ENCODE measurements at regions not wholly inside any gene's neighbourhood (a gene's known extent, or its start where the extent isn't known, plus 50 kb on each side); places are given as distances from the start of the nearest gene placed in this dataset.
A peak's percentile ranks its signal among the peaks of the same experiment; 100 is the strongest.

DNA sequence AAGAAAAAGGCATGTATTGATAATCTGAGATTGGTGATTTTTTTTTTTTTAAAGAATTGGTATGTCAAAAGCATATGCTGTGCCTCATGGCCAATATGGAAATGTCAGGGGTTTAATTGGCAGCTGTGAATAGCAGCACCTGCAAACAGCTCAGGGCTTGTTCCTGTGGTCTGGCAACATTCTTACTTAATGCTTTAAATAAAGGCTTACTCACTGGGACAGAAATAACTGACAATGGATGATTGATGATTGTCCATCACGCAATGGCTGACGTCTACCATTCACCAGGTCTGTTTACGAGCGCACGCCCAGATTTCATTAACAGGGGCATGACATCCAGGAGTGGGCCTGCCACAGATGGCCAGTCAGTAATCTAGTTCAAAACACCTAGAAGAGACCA lies 66.7 kb downstream of the ETAA1 start (continued):
- TF ChIP-seq ETV6 (conservative IDR thresholded peaks at IDR 0.05 in 1 of 2, IDR thresholded peaks at IDR 0.05 in 1 of 2; ENCODE audit: borderline replicate concordance in 1 of 2, low read depth in 1 of 2): no peak
- peak; percentile 65; the same call in 1 of the 2 replicates for TF ChIP-seq TCF12 (IDR thresholded peaks at IDR 0.05; ENCODE audit: low read depth, low read length)
- TF ChIP-seq, protein P1, sequence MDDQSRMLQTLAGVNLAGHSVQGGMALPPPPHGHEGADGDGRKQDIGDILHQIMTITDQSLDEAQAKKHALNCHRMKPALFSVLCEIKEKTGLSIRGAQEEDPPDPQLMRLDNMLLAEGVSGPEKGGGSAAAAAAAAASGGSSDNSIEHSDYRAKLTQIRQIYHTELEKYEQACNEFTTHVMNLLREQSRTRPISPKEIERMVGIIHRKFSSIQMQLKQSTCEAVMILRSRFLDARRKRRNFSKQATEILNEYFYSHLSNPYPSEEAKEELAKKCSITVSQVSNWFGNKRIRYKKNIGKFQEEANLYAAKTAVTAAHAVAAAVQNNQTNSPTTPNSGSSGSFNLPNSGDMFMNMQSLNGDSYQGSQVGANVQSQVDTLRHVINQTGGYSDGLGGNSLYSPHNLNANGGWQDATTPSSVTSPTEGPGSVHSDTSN (IDR thresholded peaks at IDR 0.05; ENCODE audit: insufficient replicate concordance, low read depth, low read length): peak; percentile 61
- peak; percentile 91 for TF ChIP-seq ATF7 (IDR thresholded peaks at IDR 0.05; ENCODE audit: low read depth)
- TF ChIP-seq NFYB (IDR thresholded peaks at IDR 0.05; ENCODE audit: insufficient read depth, low read depth, low read length): 0 out of 2 replicates have a peak, but pooled peaks have one; percentile 17
- TF ChIP-seq DPF2 (IDR thresholded peaks at IDR 0.05): peak; percentile 78; the same call in 1 of the 2 replicates
- peak; percentile 66 for TF ChIP-seq CREM (IDR thresholded peaks at IDR 0.05; ENCODE audit: low read depth)
- TF ChIP-seq BHLHE40 (IDR thresholded peaks at IDR 0.05; ENCODE audit: borderline replicate concordance in 1 of 2, low read depth in 2 of 2, low read length in 1 of 2): peak; percentile 7 to 67; a peak in 2 of 4 replicates
- TF ChIP-seq LARP7 (IDR thresholded peaks at IDR 0.05): no peak
- TF ChIP-seq SKIL (IDR thresholded peaks at IDR 0.05; ENCODE audit: low read depth, poor library complexity, severe bottlenecking): no peak
- TF ChIP-seq YBX1 (IDR thresholded peaks at IDR 0.05): no peak
- TF ChIP-seq, protein P2, sequence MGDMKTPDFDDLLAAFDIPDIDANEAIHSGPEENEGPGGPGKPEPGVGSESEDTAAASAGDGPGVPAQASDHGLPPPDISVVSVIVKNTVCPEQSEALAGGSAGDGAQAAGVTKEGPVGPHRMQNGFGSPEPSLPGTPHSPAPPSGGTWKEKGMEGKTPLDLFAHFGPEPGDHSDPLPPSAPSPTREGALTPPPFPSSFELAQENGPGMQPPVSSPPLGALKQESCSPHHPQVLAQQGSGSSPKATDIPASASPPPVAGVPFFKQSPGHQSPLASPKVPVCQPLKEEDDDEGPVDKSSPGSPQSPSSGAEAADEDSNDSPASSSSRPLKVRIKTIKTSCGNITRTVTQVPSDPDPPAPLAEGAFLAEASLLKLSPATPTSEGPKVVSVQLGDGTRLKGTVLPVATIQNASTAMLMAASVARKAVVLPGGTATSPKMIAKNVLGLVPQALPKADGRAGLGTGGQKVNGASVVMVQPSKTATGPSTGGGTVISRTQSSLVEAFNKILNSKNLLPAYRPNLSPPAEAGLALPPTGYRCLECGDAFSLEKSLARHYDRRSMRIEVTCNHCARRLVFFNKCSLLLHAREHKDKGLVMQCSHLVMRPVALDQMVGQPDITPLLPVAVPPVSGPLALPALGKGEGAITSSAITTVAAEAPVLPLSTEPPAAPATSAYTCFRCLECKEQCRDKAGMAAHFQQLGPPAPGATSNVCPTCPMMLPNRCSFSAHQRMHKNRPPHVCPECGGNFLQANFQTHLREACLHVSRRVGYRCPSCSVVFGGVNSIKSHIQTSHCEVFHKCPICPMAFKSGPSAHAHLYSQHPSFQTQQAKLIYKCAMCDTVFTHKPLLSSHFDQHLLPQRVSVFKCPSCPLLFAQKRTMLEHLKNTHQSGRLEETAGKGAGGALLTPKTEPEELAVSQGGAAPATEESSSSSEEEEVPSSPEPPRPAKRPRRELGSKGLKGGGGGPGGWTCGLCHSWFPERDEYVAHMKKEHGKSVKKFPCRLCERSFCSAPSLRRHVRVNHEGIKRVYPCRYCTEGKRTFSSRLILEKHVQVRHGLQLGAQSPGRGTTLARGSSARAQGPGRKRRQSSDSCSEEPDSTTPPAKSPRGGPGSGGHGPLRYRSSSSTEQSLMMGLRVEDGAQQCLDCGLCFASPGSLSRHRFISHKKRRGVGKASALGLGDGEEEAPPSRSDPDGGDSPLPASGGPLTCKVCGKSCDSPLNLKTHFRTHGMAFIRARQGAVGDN (IDR thresholded peaks at IDR 0.05): peak; percentile 72; the same call in 1 of the 2 replicates
- peak; percentile 90 to 98 for TF ChIP-seq EP300 (IDR thresholded peaks at IDR 0.05; ENCODE audit: borderline replicate concordance in 1 of 2, control insufficient read depth in 1 of 2, low read depth in 2 of 2, low read length in 2 of 2)
- TF ChIP-seq RUNX3 (IDR thresholded peaks at IDR 0.05; ENCODE audit: low read length): peak; percentile 18; the same call in 1 of the 2 replicates
- TF ChIP-seq MEF2B (IDR thresholded peaks at IDR 0.05; ENCODE audit: partially characterized antibody, poor library complexity, severe bottlenecking): peak; percentile 87
- TF ChIP-seq RB1 (IDR thresholded peaks at IDR 0.05; ENCODE audit: borderline replicate concordance): no peak
- TF ChIP-seq NBN (IDR thresholded peaks at IDR 0.05): 0 out of 2 replicates have a peak, but pooled peaks have one; percentile 21
- peak; percentile 76; the same call in 1 of the 2 replicates for TF ChIP-seq CHD2 (IDR thresholded peaks at IDR 0.05; ENCODE audit: borderline replicate concordance, low read depth, low read length)

Data from GM12878 (cell line).